ENCODE measurements at regions not wholly inside any gene's neighbourhood (a gene's known extent, or its start where the extent isn't known, plus 50 kb on each side); places are given as distances from the start of the nearest gene placed in this dataset.

- Histone ChIP-seq H3K18ac (ENCODE audit: extremely low read depth, low read length) (no peak overlapping the region), H2BK5ac (ENCODE audit: low read depth, low read length) (no peak overlapping the region), H4K20me1 (replicated peaks in 1 of 2; ENCODE audit: control insufficient read depth in 1 of 2, insufficient read depth in 2 of 2, low read length in 2 of 2) (no peaks in the 10 kb centered on the region), H3K23ac (ENCODE audit: insufficient read length) (no peak overlapping the region), H3K56ac (replicated peaks; ENCODE audit: insufficient read length, low read depth, low read length) (no peak overlapping the region), H4K91ac (replicated peaks; ENCODE audit: insufficient read length, low read length) (no peak overlapping the region), H3K9ac (replicated peaks in 1 of 4; ENCODE audit: extremely low read depth in 1 of 4, low read depth in 3 of 4, low read length in 3 of 4) (no peak overlapping the region), H4K8ac (ENCODE audit: extremely low read depth, insufficient read depth, low read length) (no peak overlapping the region), H3K79me2 (ENCODE audit: control insufficient read depth in 1 of 2, insufficient read depth in 2 of 2, low read length in 2 of 2) (no peaks in the 10 kb centered on the region), H3K4ac (replicated peaks; ENCODE audit: insufficient read length, low read depth, low read length) (no peak overlapping the region), H2BK20ac (ENCODE audit: low read length) (no peak overlapping the region), H3K23me2 (ENCODE audit: low read depth, low read length) (no peaks in the 10 kb centered on the region; the same call in 1 of the 2 replicates), H2BK120ac (replicated peaks; ENCODE audit: low read depth, low read length) (no peak overlapping the region), H3K4me1 (replicated peaks in 1 of 4; ENCODE audit: control insufficient read depth in 3 of 4, insufficient read depth in 4 of 4, low read length in 3 of 4) (no peaks in the 10 kb centered on the region), H3K27me3 (replicated peaks in 1 of 4; ENCODE audit: control insufficient read depth in 3 of 4, extremely low read depth in 1 of 4, insufficient read depth in 3 of 4, low read length in 3 of 4) (no peaks in the 10 kb centered on the region), H3K4me2 (ENCODE audit: insufficient read depth in 1 of 2, low read depth in 2 of 2, low read length in 2 of 2) (no peak overlapping the region), H3K36me3 (ENCODE audit: control insufficient read depth in 2 of 4, insufficient read depth in 4 of 4, low read length in 3 of 4) (no peaks in the 10 kb centered on the region), H2BK12ac (ENCODE audit: low read depth, low read length) (no peak overlapping the region), H3K4me3 (ENCODE audit: extremely low read depth in 1 of 4, insufficient read depth in 2 of 4, low read depth in 3 of 4, low read length in 4 of 4) (no peak overlapping the region), H4K5ac (ENCODE audit: insufficient read length, low read depth, low read length) (no peak overlapping the region), H2AFZ (ENCODE audit: low read length) (no peak overlapping the region), H3K79me1 (ENCODE audit: low read depth, low read length) (no peaks in the 10 kb centered on the region), H2BK15ac (ENCODE audit: low read length) (no peak overlapping the region), H3K9me3 (ENCODE audit: insufficient read depth in 2 of 2, low read depth in 1 of 2, low read length in 1 of 2) (no peaks in the 10 kb centered on the region), H2AK5ac (ENCODE audit: low read depth, low read length) (no peak overlapping the region), H3K27ac (ENCODE audit: low read depth, low read length) (no peak overlapping the region), H3K14ac (ENCODE audit: insufficient read length) (no peak overlapping the region)
- CTCF ChIA-PET (ENCODE audit: partially characterized antibody), result interaction anchor here (0.9 to 1.0 kb wide), 2 partner anchors 9 to 134 kb away, joined by 3 to 5 read pairs; no protein-coding TSS in a partner anchor
- POLR2A ChIA-PET (ENCODE audit: partially characterized antibody), result no interaction called here
- DNase-seq (ENCODE audit: low read depth in 1 of 2, low spot score in 2 of 2) (no peak), FAIRE-seq (no peak)
- no peak for TF ChIP-seq BCL11A (IDR thresholded peaks at IDR 0.05; ENCODE audit: low read depth in 2 of 2, low read length in 2 of 2)
- no peak for TF ChIP-seq CEBPB (IDR thresholded peaks at IDR 0.05; ENCODE audit: low read depth, low read length)
- no peak for TF ChIP-seq RAD21 (IDR thresholded peaks at IDR 0.05 in 1 of 2, conservative IDR thresholded peaks at IDR 0.05 in 1 of 2; ENCODE audit: low read depth in 2 of 2, low read length in 2 of 2)
- TF ChIP-seq BACH1 (IDR thresholded peaks at IDR 0.05; ENCODE audit: low read length), result no peak
- TF ChIP-seq ATF2 (IDR thresholded peaks at IDR 0.05; ENCODE audit: low read length), result no peak
- 81% methylated on average over 1 of the region's 1 CpG; no CpG with 5 or more reads in 1 of the 2 experiments for WGBS, 2 experiments (ENCODE audit: extremely low coverage in 1 of 2, insufficient coverage in 1 of 2, insufficient read length in 1 of 2, insufficient replicate concordance in 2 of 2, low coverage in 1 of 2, low lambda C conversion rate in 2 of 2, missing lambda C conversion rate in 1 of 2)
Measured at GRCh38 chr10:92778091-92778490, 70.2 kb upstream of the EXOC6 start.

Data from H1 (cell line).